ENCODE measurements at regions not wholly inside any gene's neighbourhood (a gene's known extent, or its start where the extent isn't known, plus 50 kb on each side); places are given as distances from the start of the nearest gene placed in this dataset.

DNA sequence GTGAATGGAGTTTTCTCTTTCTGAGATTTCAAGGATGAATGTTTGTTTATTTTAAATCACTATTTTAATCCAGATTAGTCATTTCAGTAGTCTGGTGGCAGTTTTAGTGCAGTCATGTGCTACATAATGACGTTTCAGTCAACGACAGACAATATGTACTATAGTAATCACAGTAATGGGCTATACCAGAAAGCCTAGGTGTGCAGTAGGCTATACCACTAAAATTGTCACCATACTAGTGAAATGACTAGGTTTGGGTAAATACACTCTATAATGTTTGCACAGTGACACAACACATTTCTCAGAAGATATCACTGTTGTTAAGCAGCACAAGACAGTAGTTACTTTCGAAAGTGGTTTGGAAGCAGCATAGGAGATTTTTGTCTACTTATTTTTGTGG, 203.1 kb downstream of the ETNK1 start:
- Histone ChIP-seq H3K27me3 (ENCODE audit: low read length) (no peaks in the 10 kb centered on the region), H4K20me1 (ENCODE audit: low read depth, low read length) (no peaks in the 10 kb centered on the region), H2AFZ (ENCODE audit: low read depth, low read length, severe bottlenecking) (no peak overlapping the region), H3K36me3 (ENCODE audit: low read length) (no peaks in the 10 kb centered on the region), H3K4me3 (ENCODE audit: insufficient read depth, low read length, poor library complexity, severe bottlenecking) (no peak overlapping the region), H3K9me2 (replicated peaks; ENCODE audit: insufficient read depth, low read length) (no peaks in the 10 kb centered on the region), H3K9ac (ENCODE audit: low read length) (no peak overlapping the region), H3K27ac (ENCODE audit: low read depth, low read length) (no peak overlapping the region), H3K9me3 (ENCODE audit: insufficient read depth, low read length) (no peaks in the 10 kb centered on the region), H3K4me2 (ENCODE audit: low read depth, low read length, poor library complexity, severe bottlenecking) (no peak overlapping the region), H3F3A (ENCODE audit: insufficient read depth) (no peaks in the 10 kb centered on the region), H3K79me2 (ENCODE audit: insufficient read depth, low read length) (no peaks in the 10 kb centered on the region)
- TF ChIP-seq EZH2phosphoT487 (conservative IDR thresholded peaks at IDR 0.05; ENCODE audit: low read length), result no peak
- TF ChIP-seq, protein P1, sequence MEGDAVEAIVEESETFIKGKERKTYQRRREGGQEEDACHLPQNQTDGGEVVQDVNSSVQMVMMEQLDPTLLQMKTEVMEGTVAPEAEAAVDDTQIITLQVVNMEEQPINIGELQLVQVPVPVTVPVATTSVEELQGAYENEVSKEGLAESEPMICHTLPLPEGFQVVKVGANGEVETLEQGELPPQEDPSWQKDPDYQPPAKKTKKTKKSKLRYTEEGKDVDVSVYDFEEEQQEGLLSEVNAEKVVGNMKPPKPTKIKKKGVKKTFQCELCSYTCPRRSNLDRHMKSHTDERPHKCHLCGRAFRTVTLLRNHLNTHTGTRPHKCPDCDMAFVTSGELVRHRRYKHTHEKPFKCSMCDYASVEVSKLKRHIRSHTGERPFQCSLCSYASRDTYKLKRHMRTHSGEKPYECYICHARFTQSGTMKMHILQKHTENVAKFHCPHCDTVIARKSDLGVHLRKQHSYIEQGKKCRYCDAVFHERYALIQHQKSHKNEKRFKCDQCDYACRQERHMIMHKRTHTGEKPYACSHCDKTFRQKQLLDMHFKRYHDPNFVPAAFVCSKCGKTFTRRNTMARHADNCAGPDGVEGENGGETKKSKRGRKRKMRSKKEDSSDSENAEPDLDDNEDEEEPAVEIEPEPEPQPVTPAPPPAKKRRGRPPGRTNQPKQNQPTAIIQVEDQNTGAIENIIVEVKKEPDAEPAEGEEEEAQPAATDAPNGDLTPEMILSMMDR (IDR thresholded peaks at IDR 0.05; ENCODE audit: insufficient read depth, low read length, poor library complexity, severe bottlenecking), result no peak

DNA sequence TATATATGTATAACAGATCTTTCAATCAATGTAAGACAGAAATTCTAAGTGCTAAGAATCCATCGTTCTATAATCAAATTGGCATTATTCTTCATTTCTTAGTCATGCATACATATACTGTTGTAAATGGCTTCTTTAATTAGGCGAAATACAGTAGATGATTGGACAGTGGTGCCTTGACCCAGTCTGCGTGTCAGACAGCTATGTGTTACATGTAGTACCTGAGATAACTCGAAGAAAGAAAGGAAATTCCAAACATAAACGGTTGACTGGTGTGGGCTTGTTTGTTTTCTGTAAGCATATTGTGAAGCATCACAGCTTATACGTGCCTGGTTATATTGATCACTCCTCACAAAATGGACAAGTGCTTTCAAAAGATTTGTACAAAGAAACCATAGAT, 210.5 kb downstream of the ETNK1 start:
- Histone ChIP-seq H4K20me1 (ENCODE audit: low read depth, low read length) (no peaks in the 10 kb centered on the region), H3K9me2 (replicated peaks; ENCODE audit: insufficient read depth, low read length) (no peaks in the 10 kb centered on the region), H3K36me3 (ENCODE audit: low read length) (no peaks in the 10 kb centered on the region), H3K9ac (ENCODE audit: low read length) (no peak overlapping the region), H3K4me2 (ENCODE audit: low read depth, low read length, poor library complexity, severe bottlenecking) (no peak overlapping the region), H3K9me3 (ENCODE audit: insufficient read depth, low read length) (no peaks in the 10 kb centered on the region), H3K79me2 (ENCODE audit: insufficient read depth, low read length) (no peaks in the 10 kb centered on the region), H3K4me3 (ENCODE audit: insufficient read depth, low read length, poor library complexity, severe bottlenecking) (no peak overlapping the region), H2AFZ (ENCODE audit: low read depth, low read length, severe bottlenecking) (no peak overlapping the region), H3K27me3 (ENCODE audit: low read length) (no peaks in the 10 kb centered on the region), H3K27ac (ENCODE audit: low read depth, low read length) (no peak overlapping the region), H3F3A (ENCODE audit: insufficient read depth) (no peaks in the 10 kb centered on the region)
- TF ChIP-seq, protein P1 (IDR thresholded peaks at IDR 0.05; ENCODE audit: insufficient read depth, low read length, poor library complexity, severe bottlenecking), result no peak
- no peak for TF ChIP-seq EZH2phosphoT487 (conservative IDR thresholded peaks at IDR 0.05; ENCODE audit: low read length)

DNA sequence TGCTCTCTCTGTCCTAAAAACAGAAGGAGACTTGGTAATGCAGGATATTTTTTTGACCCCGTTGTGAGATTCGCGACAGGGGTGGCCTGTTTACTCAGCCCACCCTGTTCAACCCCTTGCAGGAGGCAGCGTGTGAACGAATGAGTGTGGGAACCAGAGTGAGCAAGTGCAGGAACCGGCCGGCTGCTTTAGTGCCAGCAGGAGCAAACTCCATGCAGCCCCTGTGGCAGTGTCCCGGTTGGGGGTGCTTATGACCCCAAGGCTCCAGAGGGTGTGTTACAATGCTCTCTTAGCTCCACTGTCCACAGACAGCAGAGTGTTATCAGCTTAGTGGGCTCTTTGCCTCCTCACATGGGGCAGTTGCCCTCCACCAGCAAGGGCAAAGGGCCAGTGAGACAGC, 225.2 kb downstream of the ETNK1 start:
- Histone ChIP-seq H3K9me3 (ENCODE audit: insufficient read depth, low read length) (no peaks in the 10 kb centered on the region), H3K27ac (ENCODE audit: low read depth, low read length) (no peak overlapping the region), H3K4me2 (ENCODE audit: low read depth, low read length, poor library complexity, severe bottlenecking) (no peak overlapping the region), H3K9me2 (replicated peaks; ENCODE audit: insufficient read depth, low read length) (no peaks in the 10 kb centered on the region), H2AFZ (ENCODE audit: low read depth, low read length, severe bottlenecking) (no peak overlapping the region), H4K20me1 (ENCODE audit: low read depth, low read length) (no peaks in the 10 kb centered on the region), H3K79me2 (ENCODE audit: insufficient read depth, low read length) (no peaks in the 10 kb centered on the region), H3K9ac (ENCODE audit: low read length) (no peak overlapping the region), H3K27me3 (ENCODE audit: low read length) (no peaks in the 10 kb centered on the region), H3F3A (ENCODE audit: insufficient read depth) (no peaks in the 10 kb centered on the region), H3K4me3 (ENCODE audit: insufficient read depth, low read length, poor library complexity, severe bottlenecking) (no peak overlapping the region), H3K36me3 (ENCODE audit: low read length) (no peaks in the 10 kb centered on the region)
- TF ChIP-seq, protein P1 (IDR thresholded peaks at IDR 0.05; ENCODE audit: insufficient read depth, low read length, poor library complexity, severe bottlenecking), result no peak
- TF ChIP-seq EZH2phosphoT487 (conservative IDR thresholded peaks at IDR 0.05; ENCODE audit: low read length), result no peak
